Body of pancreas (tissue), 4 donors: ENCODE measurements at regions not wholly inside any gene's neighbourhood (a gene's known extent, or its start where the extent isn't known, plus 50 kb on each side); places are given as distances from the start of the nearest gene placed in this dataset.

ENCODE experiments used
- ATAC-seq: fragments of 150-250 bp; one replicate; pipeline ENCODE4 v1.9.1; 2016
- DNase-seq, 4 donors: peaks; one replicate each; pipeline ENCODE4 v3.0.0-alpha.2; 2019
- H3K27ac ChIP-seq, 4 donors: fragments of 200-600 bp; sonication (generic); 1 replicate in 3 of 4; 2 replicates in 1 of 4; pipeline versions ENCODE4 v1.5.1 to v1.6.1; 2016 to 2019; ENCODE audit warnings: mild to moderate bottlenecking in 1 of 4, mixed read lengths in 1 of 4, moderate library complexity in 1 of 4
- H3K27me3 ChIP-seq, 2 donors: fragments of 200-600 bp; sonication (generic); one replicate each; pipeline ENCODE4 v1.6.0; 2016; ENCODE audit warnings: mild to moderate bottlenecking in 1 of 2
- H3K36me3 ChIP-seq, 2 donors: fragments of 200-600 bp; sonication (generic); replicated peaks in 1 of 2; 2 replicates each; pipeline ENCODE4 v1.5.1; 2016; ENCODE audit warnings: low read depth in 2 of 2; ENCODE audit not compliant: insufficient read depth in 1 of 2
- H3K4me1 ChIP-seq: fragments of 200-600 bp; sonication (generic); one replicate; pipeline ENCODE4 v1.6.0; 2016
- H3K4me3 ChIP-seq, 2 donors: fragments of 200-600 bp; sonication (generic); 1 replicate in 1 of 2; 2 replicates in 1 of 2; pipeline ENCODE4 v1.5.1; 2016 to 2019
- H3K9me3 ChIP-seq, 3 donors: fragments of 200-600 bp; sonication (generic); 1 replicate in 2 of 3; 2 replicates in 1 of 3; pipeline ENCODE4 v1.5.1; 2016
- CTCF ChIP-seq, 7 experiments: fragments of 450-650 bp in 4 of 7; fragments of 200-600 bp in 3 of 7; sonication (generic) in 3 of 7; IDR thresholded peaks; one replicate each; pipeline ENCODE4 v1.5.1; 2016 to 2019; ENCODE audit warnings: antibody characterized with exemption in 7 of 7
- POLR2A ChIP-seq, 3 donors: fragments of 450-650 bp; IDR thresholded peaks; one replicate each; pipeline ENCODE4 v1.6.1; 2016; ENCODE audit warnings: antibody characterized with exemption in 3 of 3, mild to moderate bottlenecking in 2 of 3
- WGBS, 2 donors: methylation state at CpG; one replicate each; pipeline ENCODE4 v1.1.5; 2017; 5-methylcytosine and 5-hydroxymethylcytosine counted together
- intact Hi-C: fragments of 100-400 bp; cut with DNase I; formaldehyde crosslinking; loops from one replicate; pipeline ENCODE4 v1.15.1; 2023

- Histone ChIP-seq H3K4me3 (no peak overlapping the region), H3K27me3 (no peaks in the 10 kb centered on the region), H3K9me3 (no peaks in the 10 kb centered on the region), H3K27ac (no peak overlapping the region), H3K36me3 (no peaks in the 10 kb centered on the region), H3K4me1 (peaks cover 16% of the 10 kb centered on the region)
- ATAC-seq (no peak), DNase-seq (no peak)
- 34 to 55% methylated on average over 4 of the region's 4 CpGs for WGBS, 2 donors
- intact Hi-C loops: no loop called here
- no peak for TF ChIP-seq POLR2A (IDR thresholded peaks at IDR 0.05)
- no peak for TF ChIP-seq CTCF (IDR thresholded peaks at IDR 0.05)
Observed at GRCh38 chr7:12949060-12949931, 261.9 kb downstream of the ARL4A start.

GRCh38 chr7:12951397-12951801 is 264.0 kb downstream of the ARL4A start:
- no peaks in the 10 kb centered on the region for H3K27me3 ChIP-seq
- no peaks in the 10 kb centered on the region for H3K36me3 ChIP-seq
- no peak overlapping the region for H3K27ac ChIP-seq
- H3K9me3 ChIP-seq: no peaks in the 10 kb centered on the region
- ATAC-seq (peak; percentile 56), DNase-seq (no peak)
- TF ChIP-seq CTCF (IDR thresholded peaks at IDR 0.05): no peak
- no peak for TF ChIP-seq POLR2A (IDR thresholded peaks at IDR 0.05)
- 84% methylated on average over 6 of the region's 6 CpGs for WGBS, 2 donors
- H3K4me1 ChIP-seq: peaks cover 16% of the 10 kb centered on the region
- no peak overlapping the region for H3K4me3 ChIP-seq
- intact Hi-C loops: no loop called here

- no peak overlapping the region for H3K27ac ChIP-seq
- intact Hi-C loops: no loop called here
- TF ChIP-seq POLR2A (IDR thresholded peaks at IDR 0.05) (no peak), CTCF (IDR thresholded peaks at IDR 0.05) (no peak)
Observed at GRCh38 chr7:12954380-12955033, 267.1 kb downstream of the ARL4A start.

GRCh38 chr7:12957487-12957886 is 270.1 kb downstream of the ARL4A start:
- Histone ChIP-seq H3K27me3 (no peaks in the 10 kb centered on the region), H3K4me3 (no peak overlapping the region), H3K4me1 (no peaks in the 10 kb centered on the region), H3K36me3 (no peaks in the 10 kb centered on the region), H3K9me3 (no peaks in the 10 kb centered on the region), H3K27ac (no peak overlapping the region)
- TF ChIP-seq CTCF (IDR thresholded peaks at IDR 0.05): no peak
- no peak for ATAC-seq
- WGBS, 2 donors: 67 to 79% methylated on average over 5 of the region's 5 CpGs
- intact Hi-C loops: no loop called here
- no peak for DNase-seq

More at GRCh38 chr7:12954380-12955033, 267.1 kb downstream of the ARL4A start:
- DNase-seq (no peak), ATAC-seq (no peak)
- H3K36me3 ChIP-seq: no peaks in the 10 kb centered on the region
- no peak overlapping the region for H3K4me3 ChIP-seq
- H3K9me3 ChIP-seq: no peaks in the 10 kb centered on the region
- no peaks in the 10 kb centered on the region for H3K27me3 ChIP-seq
- H3K4me1 ChIP-seq: peaks cover 3% of the 10 kb centered on the region
